H1 (cell line): ENCODE measurements at regions not wholly inside any gene's neighbourhood (a gene's known extent, or its start where the extent isn't known, plus 50 kb on each side); places are given as distances from the start of the nearest gene placed in this dataset.
A peak's percentile ranks its signal among the peaks of the same experiment; 100 is the strongest.

Experiments
- CTCF ChIA-PET: fragments of 300-600 bp; sonication (Branson Sonifier 250); formaldehyde crosslinking; loops from one replicate; lab custom pipeline; 2021; ENCODE audit not compliant: partially characterized antibody; lab: Charles Lee
- POLR2A ChIA-PET: fragments of 300-600 bp; sonication (Branson Sonifier 250); formaldehyde crosslinking; loops from one replicate; lab custom pipeline; 2021; ENCODE audit warnings: inconsistent platforms; ENCODE audit not compliant: partially characterized antibody; lab: Charles Lee
- DNase-seq, 2 experiments: peaks; one replicate each; pipeline versions ENCODE4 v3.0.0 to v3.0.0-alpha.2; 2010 to 2022; ENCODE audit warnings: low spot score in 2 of 2, low read depth in 1 of 2, mixed read lengths in 1 of 2
- FAIRE-seq: peaks from 2 replicates; lab custom pipeline; 2011; peaks lifted over from hg19 to GRCh38; lab: Jason Lieb, UNC
- H2AFZ ChIP-seq: 2 replicates; pipeline ENCODE4 v1.8.1; 2012; ENCODE audit warnings: low read length, inconsistent platforms
- H2AK5ac ChIP-seq: 2 replicates; pipeline ENCODE4 v1.6.1; 2013; ENCODE audit warnings: low read depth, low read length
- H2BK120ac ChIP-seq: replicated peaks from 2 replicates; pipeline ENCODE3; 2013; ENCODE audit warnings: low read depth, low read length, inconsistent platforms
- H2BK12ac ChIP-seq: 2 replicates; pipeline ENCODE4 v1.6.1; 2013; ENCODE audit warnings: low read depth, low read length
- H2BK15ac ChIP-seq: 2 replicates; pipeline ENCODE4 v1.6.1; 2013; ENCODE audit warnings: low read length
- H2BK20ac ChIP-seq: 2 replicates; pipeline ENCODE4 v1.6.1; 2013; ENCODE audit warnings: low read length
- H2BK5ac ChIP-seq: 2 replicates; pipeline ENCODE4 v1.6.1; 2013; ENCODE audit warnings: low read depth, low read length
- H3K14ac ChIP-seq: 2 replicates; pipeline ENCODE4 v1.6.1; 2013; ENCODE audit warnings: inconsistent platforms; ENCODE audit not compliant: insufficient read length
- H3K18ac ChIP-seq: 2 replicates; pipeline ENCODE4 v1.6.1; 2013; ENCODE audit warnings: low read length; ENCODE audit errors: extremely low read depth
- H3K23ac ChIP-seq: 2 replicates; pipeline ENCODE4 v1.6.1; 2013; ENCODE audit warnings: inconsistent platforms; ENCODE audit not compliant: insufficient read length
- H3K23me2 ChIP-seq: 2 replicates; pipeline ENCODE4 v1.6.1; 2013; ENCODE audit warnings: low read depth, low read length
- H3K27ac ChIP-seq: 2 replicates; pipeline ENCODE4 v1.6.1; 2011; ENCODE audit warnings: low read depth, low read length, inconsistent platforms
- H3K27me3 ChIP-seq, 4 experiments: replicated peaks in 1 of 4; 1 replicate in 1 of 4; 2 replicates in 3 of 4; pipeline versions ENCODE4 v1.6.1 to v1.8.1; 2011 to 2013; ENCODE audit warnings: low read length in 3 of 4, mild to moderate bottlenecking in 3 of 4, inconsistent platforms in 2 of 4, mixed read lengths in 2 of 4, moderate library complexity in 1 of 4; ENCODE audit not compliant: control insufficient read depth in 3 of 4, insufficient read depth in 3 of 4; ENCODE audit errors: extremely low read depth in 1 of 4
- H3K36me3 ChIP-seq, 4 experiments: 2 replicates each; pipeline versions ENCODE4 v1.6.1 to v1.8.1; 2011 to 2013; ENCODE audit warnings: mild to moderate bottlenecking in 4 of 4, low read length in 3 of 4, moderate library complexity in 2 of 4, control low read depth in 1 of 4, inconsistent platforms in 1 of 4; ENCODE audit not compliant: insufficient read depth in 4 of 4, control insufficient read depth in 2 of 4
- H3K4ac ChIP-seq: replicated peaks from 2 replicates; pipeline ENCODE3; 2013; ENCODE audit warnings: low read length, low read depth, mixed read lengths, inconsistent platforms; ENCODE audit not compliant: insufficient read length
- H3K4me1 ChIP-seq, 4 experiments: replicated peaks in 1 of 4; 1 replicate in 1 of 4; 2 replicates in 3 of 4; pipeline versions ENCODE4 v1.6.1 to v1.8.1; 2011 to 2013; ENCODE audit warnings: low read length in 3 of 4, inconsistent platforms in 2 of 4, mixed read lengths in 1 of 4; ENCODE audit not compliant: insufficient read depth in 4 of 4, control insufficient read depth in 3 of 4
- H3K4me2 ChIP-seq, 2 experiments: 2 replicates each; pipeline versions ENCODE4 v1.6.1 to v1.8.1; 2011 to 2013; ENCODE audit warnings: low read depth in 2 of 2, low read length in 2 of 2, control low read depth in 1 of 2, inconsistent platforms in 1 of 2, mild to moderate bottlenecking in 1 of 2; ENCODE audit not compliant: insufficient read depth in 1 of 2
- H3K4me3 ChIP-seq, 4 experiments: fragments of 200-600, 300-600 bp in 1 of 4; sonication (generic), shearing (Covaris generic), sonication (Bioruptor Twin) in 1 of 4; 2 replicates each; pipeline versions ENCODE4 v1.5.1 to v1.8.1; 2011 to 2016; ENCODE audit warnings: low read length in 4 of 4, low read depth in 3 of 4, control low read depth in 2 of 4, inconsistent platforms in 2 of 4, mild to moderate bottlenecking in 2 of 4, mixed read lengths in 1 of 4, moderate library complexity in 1 of 4; ENCODE audit not compliant: insufficient read depth in 2 of 4; ENCODE audit errors: extremely low read depth in 1 of 4
- H3K56ac ChIP-seq: replicated peaks from 2 replicates; pipeline ENCODE3; 2013; ENCODE audit warnings: low read depth, mild to moderate bottlenecking, mixed read lengths, low read length, inconsistent platforms; ENCODE audit not compliant: insufficient read length
- H3K79me1 ChIP-seq: 2 replicates; pipeline ENCODE4 v1.6.1; 2013; ENCODE audit warnings: low read depth, low read length, control low read depth
- H3K79me2 ChIP-seq, 2 experiments: 2 replicates each; pipeline versions ENCODE4 v1.6.1 to v1.8.1; 2012 to 2013; ENCODE audit warnings: low read length in 2 of 2, mild to moderate bottlenecking in 2 of 2, inconsistent platforms in 1 of 2; ENCODE audit not compliant: insufficient read depth in 2 of 2, control insufficient read depth in 1 of 2
- H3K9ac ChIP-seq, 4 experiments: replicated peaks in 1 of 4; 1 replicate in 1 of 4; 2 replicates in 3 of 4; pipeline versions ENCODE4 v1.6.1 to v1.8.1; 2011 to 2013; ENCODE audit warnings: low read depth in 3 of 4, low read length in 3 of 4, control low read depth in 2 of 4, mild to moderate bottlenecking in 2 of 4, moderate library complexity in 2 of 4, inconsistent platforms in 1 of 4; ENCODE audit errors: extremely low read depth in 1 of 4
- H3K9me3 ChIP-seq, 2 experiments: 2 replicates each; pipeline versions ENCODE4 v1.6.1 to v1.8.1; 2012 to 2013; ENCODE audit warnings: mild to moderate bottlenecking in 2 of 2, moderate library complexity in 2 of 2, control low read depth in 1 of 2, inconsistent platforms in 1 of 2, low read depth in 1 of 2, low read length in 1 of 2, mixed read lengths in 1 of 2; ENCODE audit not compliant: insufficient read depth in 2 of 2
- H4K20me1 ChIP-seq, 2 experiments: replicated peaks in 1 of 2; 2 replicates each; pipeline versions ENCODE3 to v1.8.1; 2011 to 2013; ENCODE audit warnings: inconsistent platforms in 2 of 2, low read length in 2 of 2, mild to moderate bottlenecking in 1 of 2; ENCODE audit not compliant: insufficient read depth in 2 of 2, control insufficient read depth in 1 of 2
- H4K5ac ChIP-seq: 2 replicates; pipeline ENCODE4 v1.6.1; 2013; ENCODE audit warnings: low read length, low read depth, mixed read lengths, inconsistent platforms; ENCODE audit not compliant: insufficient read length
- H4K8ac ChIP-seq: 2 replicates; pipeline ENCODE4 v1.8.0; 2013; ENCODE audit warnings: mild to moderate bottlenecking, moderate library complexity, low read length, inconsistent platforms; ENCODE audit not compliant: insufficient read depth; ENCODE audit errors: extremely low read depth
- H4K91ac ChIP-seq: replicated peaks from 2 replicates; pipeline ENCODE3; 2013; ENCODE audit warnings: low read length, mixed read lengths, inconsistent platforms; ENCODE audit not compliant: insufficient read length
- CEBPB ChIP-seq: IDR thresholded peaks from 2 replicates; pipeline ENCODE4 v1.6.1; 2012; ENCODE audit warnings: low read depth, low read length
- CHD2 ChIP-seq: IDR thresholded peaks from 2 replicates; pipeline ENCODE4 v1.6.1; 2012; ENCODE audit warnings: low read length, improper control_type of control experiment
- CTBP2 ChIP-seq: IDR thresholded peaks from 2 replicates; pipeline ENCODE4 v1.7.0; 2011; ENCODE audit warnings: borderline replicate concordance, mild to moderate bottlenecking, moderate library complexity, mixed read lengths, low read length; ENCODE audit not compliant: insufficient read depth, insufficient read length
- HDAC6 ChIP-seq: IDR thresholded peaks from one replicate; pipeline ENCODE4 v1.7.1; 2012; ENCODE audit warnings: low read depth, mild to moderate bottlenecking, inconsistent platforms, low read length, moderate library complexity
- KDM1A ChIP-seq: fragments of 200-600, 300-600 bp; sonication (generic); IDR thresholded peaks from 2 replicates; pipeline ENCODE4 v1.7.1; 2016; ENCODE audit warnings: mild to moderate bottlenecking, low read length, borderline replicate concordance
- KDM4A ChIP-seq: IDR thresholded peaks from one replicate; pipeline ENCODE4 v1.7.1; 2012; ENCODE audit warnings: low read depth, mild to moderate bottlenecking, moderate library complexity, low read length, inconsistent platforms; ENCODE audit not compliant: severe bottlenecking
- MAFK ChIP-seq: IDR thresholded peaks from 2 replicates; pipeline ENCODE4 v1.6.1; 2012; ENCODE audit warnings: low read depth, mild to moderate bottlenecking, improper control_type of control experiment, low read length
- NRF1 ChIP-seq: IDR thresholded peaks from 2 replicates; pipeline ENCODE4 v1.6.1; 2011; ENCODE audit warnings: mild to moderate bottlenecking, low read depth, low read length, improper control_type of control experiment
- PHF8 ChIP-seq: fragments of 200-600 bp; sonication (generic); conservative IDR thresholded peaks from 2 replicates; pipeline ENCODE4 v1.7.1; 2012; ENCODE audit warnings: low read depth, mild to moderate bottlenecking, inconsistent platforms, low read length, moderate library complexity
- POLR2AphosphoS5 ChIP-seq: IDR thresholded peaks from 2 replicates; pipeline ENCODE4 v1.6.1; 2011; ENCODE audit warnings: low read depth, low read length
- POU5F1 ChIP-seq: IDR thresholded peaks from 2 replicates; pipeline ENCODE4 v1.6.1; 2011; ENCODE audit warnings: low read depth, mild to moderate bottlenecking, low read length, moderate library complexity
- SAP30 ChIP-seq: fragments of 300-600 bp; sonication (generic); IDR thresholded peaks from 2 replicates; pipeline ENCODE4 v1.7.1; 2012; ENCODE audit warnings: low read length, moderate library complexity, mild to moderate bottlenecking, inconsistent platforms; ENCODE audit not compliant: insufficient read depth, insufficient replicate concordance
- SIX5 ChIP-seq: IDR thresholded peaks from 2 replicates; pipeline ENCODE4 v1.6.1; 2011; ENCODE audit warnings: mild to moderate bottlenecking, low read depth, low read length
- SRF ChIP-seq: IDR thresholded peaks from 2 replicates; pipeline ENCODE4 v1.6.1; 2011; ENCODE audit warnings: mild to moderate bottlenecking, low read depth, low read length, moderate library complexity
- TAF1 ChIP-seq: IDR thresholded peaks from 2 replicates; pipeline ENCODE4 v1.6.1; 2011; ENCODE audit warnings: mild to moderate bottlenecking, low read depth, low read length
- WGBS, 2 experiments: shearing (Covaris generic) in 1 of 2; methylation state at CpG; one replicate each; pipeline versions ENCODE4 v1.1.6 to v1.1.7; 2013 to 2015; ENCODE audit warnings: low lambda C conversion rate in 2 of 2, mixed read lengths in 2 of 2, inconsistent platforms in 1 of 2, low coverage in 1 of 2, missing lambda C conversion rate in 1 of 2; ENCODE audit not compliant: insufficient replicate concordance in 2 of 2, insufficient coverage in 1 of 2, insufficient read length in 1 of 2; ENCODE audit errors: extremely low coverage in 1 of 2, missing lambda C conversion rate in 1 of 2; 5-methylcytosine and 5-hydroxymethylcytosine counted together

GRCh38 chr22:49268924-49269323 is 558.7 kb downstream of the BRD1 start:
- POLR2A ChIA-PET = interaction anchor here (0.6 to 1.0 kb wide), 2 partner anchors 34 to 288 kb away, joined by 3 to 4 read pairs; no protein-coding TSS in a partner anchor
- Histone ChIP-seq H3K14ac (no peak overlapping the region), H3K79me1 (no peaks in the 10 kb centered on the region), H3K23ac (no peak overlapping the region), H3K36me3 (no peaks in the 10 kb centered on the region), H2BK15ac (no peak overlapping the region), H3K9me3 (no peaks in the 10 kb centered on the region), H2BK12ac (no peak overlapping the region), H3K4ac (no peak overlapping the region), H4K8ac (no peak overlapping the region), H3K18ac (peak overlapping the region; percentile 48), H3K4me1 (peaks cover 7 to 25% (median 18%) of the 10 kb centered on the region in 4 experiments), H3K79me2 (no peaks in the 10 kb centered on the region), H2BK20ac (no peak overlapping the region), H3K23me2 (peaks cover 5% of the 10 kb centered on the region; the same call in 1 of the 2 replicates), H3K9ac (no peak overlapping the region), H4K5ac (no peak overlapping the region), H4K20me1 (no peaks in the 10 kb centered on the region), H2BK120ac (peak overlapping the region; percentile 77), H3K4me2 (peak overlapping the region in 1 of 2 experiments; percentile 65; a peak in 1 of 4 replicates), H3K27me3 (peaks cover 1 to 21% (median 16%) of the 10 kb centered on the region in 4 experiments; a peak in 6 of 7 replicates), H2AK5ac (no peak overlapping the region), H3K56ac (no peak overlapping the region), H3K4me3 (no peak overlapping the region), H3K27ac (no peak overlapping the region), H2BK5ac (peak overlapping the region; percentile 92; the same call in 1 of the 2 replicates), H2AFZ (no peak overlapping the region), H4K91ac (peak overlapping the region; percentile 94)
- DNase-seq (no peak), FAIRE-seq (no peak)
- TF ChIP-seq CEBPB = no peak
- no peak for TF ChIP-seq SIX5
- TF ChIP-seq HDAC6 = no peak
- TF ChIP-seq PHF8 = no peak
- no peak for TF ChIP-seq TAF1
- no peak for TF ChIP-seq CTBP2
- TF ChIP-seq SRF = no peak
- no peak for TF ChIP-seq MAFK
- no peak for TF ChIP-seq KDM4A
- TF ChIP-seq KDM1A = no peak
- no peak for TF ChIP-seq POLR2AphosphoS5
- TF ChIP-seq SAP30 = no peak
- TF ChIP-seq NRF1 = no peak
- TF ChIP-seq CHD2 = no peak
- no peak for TF ChIP-seq POU5F1
- CTCF ChIA-PET = interaction anchor here (0.6 to 1.2 kb wide), 3 partner anchors 36 to 388 kb away, joined by 4 to 5 read pairs (median 5); no protein-coding TSS in a partner anchor
- 56% methylated on average over 4 of the region's 4 CpGs; no CpG with 5 or more reads in 1 of the 2 experiments for WGBS, 2 experiments
